Gastroesophageal sphincter (tissue), 3 donors: ENCODE measurements at regions not wholly inside any gene's neighbourhood (a gene's known extent, or its start where the extent isn't known, plus 50 kb on each side); places are given as distances from the start of the nearest gene placed in this dataset.

ENCODE experiments used
- CTCF ChIP-seq, 4 experiments: fragments of 200-600 bp in 2 of 4; fragments of 450-650 bp in 2 of 4; sonication (generic) in 1 of 4; IDR thresholded peaks; one replicate each; pipeline ENCODE4 v1.5.1; 2017 to 2019; ENCODE audit warnings: antibody characterized with exemption in 4 of 4, mild to moderate bottlenecking in 2 of 4, moderate library complexity in 2 of 4
- EP300 ChIP-seq: sonication (generic); formaldehyde crosslinking; IDR thresholded peaks from one replicate; pipeline ENCODE4 v1.6.1; 2017; ENCODE audit warnings: antibody characterized with exemption, mild to moderate bottlenecking
- POLR2A ChIP-seq, 2 donors: fragments of 450-650 bp; IDR thresholded peaks; one replicate each; pipeline ENCODE4 v1.6.1; 2017; ENCODE audit warnings: antibody characterized with exemption in 2 of 2, mild to moderate bottlenecking in 2 of 2, moderate library complexity in 1 of 2
- POLR2AphosphoS5 ChIP-seq: sonication (generic); formaldehyde crosslinking; IDR thresholded peaks from one replicate; pipeline ENCODE4 v1.6.1; 2017; ENCODE audit warnings: antibody characterized with exemption

GRCh38 chr15:83352119-83352518 is 67.7 kb upstream of the BNC1 start:
- no peak for TF ChIP-seq CTCF (IDR thresholded peaks at IDR 0.05)
- no peak for TF ChIP-seq POLR2AphosphoS5
- TF ChIP-seq EP300, result no peak
- TF ChIP-seq POLR2A (IDR thresholded peaks at IDR 0.05), result no peak
